HG03460 (cell line): ENCODE measurements at regions not wholly inside any gene's neighbourhood (a gene's known extent, or its start where the extent isn't known, plus 50 kb on each side); places are given as distances from the start of the nearest gene placed in this dataset.

Experiments used
- ATAC-seq: cut with Tn5 transposase; IDR thresholded peaks from one replicate; pipeline ENCODE4 v1.9.1; 2021; ENCODE audit not compliant: unreplicated experiment

GRCh38 chr21:26225046-26225445 is 54.5 kb upstream of the APP start:
- ATAC-seq = no peak

DNA sequence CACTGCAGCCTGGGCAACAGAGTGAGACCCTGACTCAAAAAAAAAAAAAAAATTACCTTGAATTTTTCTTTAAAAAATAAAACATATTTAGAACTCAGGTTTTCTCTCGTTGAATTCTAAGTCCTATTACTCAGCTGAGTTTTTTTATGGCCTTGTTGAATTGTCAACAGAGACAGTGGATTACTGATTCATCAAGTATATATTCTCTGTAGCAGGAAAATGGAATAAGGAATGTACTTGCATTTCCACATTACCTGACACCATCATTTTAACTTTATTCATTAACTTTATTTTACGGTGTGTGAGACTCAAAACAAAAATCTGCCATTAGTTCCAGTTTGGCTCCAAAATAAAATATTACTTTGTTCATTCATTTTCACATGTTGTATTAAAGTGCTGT is 53.8 kb upstream of the APP start:
- ATAC-seq = no peak
